IPS-15b (cell line): ENCODE measurements at regions not wholly inside any gene's neighbourhood (a gene's known extent, or its start where the extent isn't known, plus 50 kb on each side); places are given as distances from the start of the nearest gene placed in this dataset.

Experiments
- H3K27me3 ChIP-seq: one replicate; pipeline ENCODE4 v1.6.1; 2013; ENCODE audit warnings: low read length; ENCODE audit not compliant: control insufficient read depth, insufficient read depth
- H3K36me3 ChIP-seq: one replicate; pipeline ENCODE4 v1.6.1; 2013; ENCODE audit warnings: low read length; ENCODE audit not compliant: control insufficient read depth, insufficient read depth
- H3K4me1 ChIP-seq: one replicate; pipeline ENCODE4 v1.6.1; 2013; ENCODE audit warnings: mild to moderate bottlenecking, low read length; ENCODE audit not compliant: control insufficient read depth, insufficient read depth
- H3K4me3 ChIP-seq: one replicate; pipeline ENCODE4 v1.5.1; 2013; ENCODE audit warnings: low read depth, low read length
- H3K9ac ChIP-seq: one replicate; pipeline ENCODE4 v1.6.1; 2013; ENCODE audit warnings: low read depth, mild to moderate bottlenecking, low read length
- H3K9me3 ChIP-seq: one replicate; pipeline ENCODE4 v1.6.1; 2013; ENCODE audit warnings: mild to moderate bottlenecking, low read length; ENCODE audit not compliant: control insufficient read depth, insufficient read depth

DNA sequence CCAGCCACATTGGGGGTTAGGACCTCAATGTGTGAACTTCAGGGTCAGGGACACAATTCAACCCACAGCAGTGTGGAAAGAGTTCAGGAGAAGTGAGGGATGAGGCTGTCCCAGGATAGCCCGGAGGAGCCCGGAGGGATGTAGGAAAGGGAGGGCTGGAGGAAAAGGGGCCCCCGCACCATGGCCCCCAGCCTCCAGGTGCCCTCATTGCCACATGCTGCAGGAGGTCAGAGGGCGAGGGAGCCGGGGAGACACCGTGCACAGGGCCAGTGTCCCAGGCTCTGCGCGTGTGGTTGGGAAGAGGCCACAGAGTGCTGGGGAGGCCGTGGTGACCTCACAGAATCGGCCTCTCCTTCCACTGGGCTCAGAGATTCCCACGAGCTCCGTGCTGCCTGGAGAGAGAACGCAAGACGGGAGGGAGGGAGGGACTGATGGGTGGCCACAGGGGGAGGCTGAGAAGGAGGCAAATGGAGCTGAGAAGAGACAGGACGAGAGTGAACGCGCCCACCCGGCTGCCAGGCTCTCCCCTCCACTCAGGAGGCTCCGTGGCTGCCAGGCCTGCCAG lies 215.1 kb downstream of the DLL1 start:
- Histone ChIP-seq H3K4me3 (no peak overlapping the region), H3K9me3 (no peaks in the 10 kb centered on the region), H3K27me3 (no peaks in the 10 kb centered on the region), H3K36me3 (no peaks in the 10 kb centered on the region), H3K9ac (no peak overlapping the region), H3K4me1 (no peaks in the 10 kb centered on the region)

DNA sequence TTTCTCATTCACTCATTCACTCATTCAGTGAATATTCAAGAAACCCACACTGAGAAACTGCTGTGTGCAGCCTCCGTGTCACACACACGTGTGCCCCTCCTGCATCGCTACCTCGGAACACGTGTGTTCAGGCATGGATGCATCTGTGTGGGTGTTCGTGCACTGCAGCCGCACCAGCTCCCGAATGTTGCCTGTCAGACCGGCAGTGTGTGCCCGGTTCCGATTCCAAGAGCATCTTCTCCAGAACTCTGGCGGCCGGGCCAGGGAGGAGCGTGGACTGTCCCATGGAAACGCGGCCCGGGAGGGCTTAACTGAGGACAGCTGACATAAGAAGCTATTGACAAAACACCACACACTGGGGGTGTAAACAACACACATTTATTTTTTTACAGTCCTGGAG lies 216.0 kb downstream of the DLL1 start:
- Histone ChIP-seq H3K4me1 (no peaks in the 10 kb centered on the region), H3K9ac (no peak overlapping the region), H3K9me3 (no peaks in the 10 kb centered on the region), H3K27me3 (no peaks in the 10 kb centered on the region), H3K36me3 (no peaks in the 10 kb centered on the region), H3K4me3 (no peak overlapping the region)

DNA sequence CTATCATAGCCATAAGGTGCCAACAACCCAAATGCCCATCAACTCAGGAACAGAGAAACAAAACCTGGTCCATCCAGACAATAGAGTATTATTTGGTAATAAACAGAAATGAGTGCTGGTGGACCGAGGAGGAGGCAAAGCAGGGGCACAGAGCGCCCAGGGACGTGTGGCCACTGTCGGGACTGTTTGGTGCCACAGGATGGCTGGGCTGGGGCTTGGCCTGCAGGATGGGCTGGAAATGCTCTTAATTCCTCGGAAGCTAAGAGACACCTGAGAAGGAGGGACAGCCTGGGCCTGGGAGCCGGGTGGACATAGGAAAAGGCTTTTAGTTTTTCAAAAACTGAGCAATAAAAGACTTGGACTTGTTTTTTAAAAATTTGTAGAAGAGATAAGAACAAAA lies 216.4 kb downstream of the DLL1 start:
- Histone ChIP-seq H3K9me3 (no peaks in the 10 kb centered on the region), H3K9ac (no peak overlapping the region), H3K4me3 (no peak overlapping the region), H3K36me3 (no peaks in the 10 kb centered on the region), H3K4me1 (no peaks in the 10 kb centered on the region), H3K27me3 (no peaks in the 10 kb centered on the region)

DNA sequence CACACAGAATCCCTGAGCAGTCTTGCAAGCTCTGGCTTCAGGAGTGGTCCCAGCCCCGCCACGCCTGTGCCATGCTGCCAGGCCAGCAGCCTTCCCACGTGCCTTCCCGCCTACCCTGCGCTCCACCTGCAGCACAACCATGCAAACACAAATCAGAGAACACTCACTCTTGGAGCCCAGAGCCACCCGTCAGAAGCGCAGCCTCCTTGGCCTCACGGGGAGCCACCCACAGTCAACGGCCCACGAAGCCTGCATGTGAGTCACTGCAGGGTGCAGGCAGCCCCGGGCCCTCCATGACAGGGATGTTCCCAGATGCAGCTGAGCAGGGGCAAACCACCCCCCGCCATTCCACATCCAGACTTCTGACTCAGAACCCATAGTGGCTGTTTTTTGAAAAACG lies 217.0 kb downstream of the DLL1 start:
- Histone ChIP-seq H3K27me3 (no peaks in the 10 kb centered on the region), H3K9me3 (no peaks in the 10 kb centered on the region), H3K4me1 (no peaks in the 10 kb centered on the region), H3K9ac (no peak overlapping the region), H3K4me3 (no peak overlapping the region), H3K36me3 (no peaks in the 10 kb centered on the region)

DNA sequence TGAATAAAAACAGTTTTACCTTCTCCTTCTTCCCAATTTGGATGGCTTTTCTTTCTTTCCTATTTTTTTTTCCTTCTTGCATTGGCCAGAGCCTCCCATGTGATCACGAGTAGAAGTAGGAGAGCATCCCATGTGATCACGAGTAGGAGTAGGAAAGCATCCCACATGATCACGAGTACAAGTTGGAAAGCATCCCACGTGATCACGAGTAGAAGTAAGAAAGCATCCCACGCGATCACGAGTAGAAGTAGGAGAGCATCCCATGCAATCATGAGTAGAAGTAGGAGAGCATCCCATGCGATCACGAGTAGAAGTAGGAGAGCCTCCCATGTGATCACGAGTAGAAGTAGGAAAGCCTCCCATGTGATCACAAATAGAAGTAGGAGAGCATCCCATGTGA lies 218.6 kb downstream of the DLL1 start:
- Histone ChIP-seq H3K36me3 (no peaks in the 10 kb centered on the region), H3K9me3 (no peaks in the 10 kb centered on the region), H3K4me3 (no peak overlapping the region), H3K4me1 (no peaks in the 10 kb centered on the region), H3K9ac (no peak overlapping the region), H3K27me3 (no peaks in the 10 kb centered on the region)

DNA sequence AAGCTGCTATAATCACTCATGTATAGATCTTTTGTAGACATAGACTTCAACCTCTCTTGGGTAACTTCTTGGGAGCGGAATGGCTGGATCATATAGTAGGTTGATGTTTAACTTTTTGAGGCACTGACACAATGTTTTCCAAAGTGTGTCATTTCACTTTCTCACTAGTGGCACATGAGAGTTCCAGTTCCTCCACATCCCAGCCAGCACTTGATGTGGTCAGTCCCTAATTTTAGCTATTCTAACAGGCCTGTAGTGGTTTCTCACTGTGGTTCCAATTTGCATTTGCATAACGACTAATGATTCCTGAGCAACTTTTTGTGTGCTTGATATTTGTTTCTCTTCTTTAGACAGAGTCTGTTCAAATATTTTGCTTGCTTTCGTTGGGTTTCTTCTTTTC lies 221.3 kb downstream of the DLL1 start:
- no peaks in the 10 kb centered on the region for H3K9me3 ChIP-seq
- no peaks in the 10 kb centered on the region for H3K4me1 ChIP-seq
- no peaks in the 10 kb centered on the region for H3K36me3 ChIP-seq
- H3K27me3 ChIP-seq: no peaks in the 10 kb centered on the region
- H3K4me3 ChIP-seq: no peak overlapping the region
- no peak overlapping the region for H3K9ac ChIP-seq

DNA sequence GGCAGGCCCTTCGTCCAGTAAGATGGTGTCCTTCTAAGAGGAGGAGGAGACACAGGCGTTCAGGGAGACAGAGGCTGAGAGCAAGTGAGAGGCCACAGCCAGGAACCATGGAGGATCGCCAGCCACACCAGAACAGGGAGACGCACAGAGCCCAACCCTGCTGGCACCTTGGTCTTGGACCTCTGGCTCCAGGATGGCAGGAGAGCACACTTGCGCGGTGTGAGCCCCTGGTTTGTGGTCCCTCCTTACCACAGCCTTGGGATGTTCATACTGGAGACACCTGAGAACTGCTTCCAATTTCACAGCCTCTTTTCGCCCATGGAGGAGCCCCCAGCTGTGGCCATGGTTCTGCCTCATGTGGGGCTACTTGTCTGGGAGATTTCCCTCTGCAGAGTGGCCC lies 222.4 kb downstream of the DLL1 start:
- Histone ChIP-seq H3K9me3 (no peaks in the 10 kb centered on the region), H3K4me1 (no peaks in the 10 kb centered on the region), H3K36me3 (no peaks in the 10 kb centered on the region), H3K27me3 (no peaks in the 10 kb centered on the region), H3K4me3 (no peak overlapping the region), H3K9ac (no peak overlapping the region)

DNA sequence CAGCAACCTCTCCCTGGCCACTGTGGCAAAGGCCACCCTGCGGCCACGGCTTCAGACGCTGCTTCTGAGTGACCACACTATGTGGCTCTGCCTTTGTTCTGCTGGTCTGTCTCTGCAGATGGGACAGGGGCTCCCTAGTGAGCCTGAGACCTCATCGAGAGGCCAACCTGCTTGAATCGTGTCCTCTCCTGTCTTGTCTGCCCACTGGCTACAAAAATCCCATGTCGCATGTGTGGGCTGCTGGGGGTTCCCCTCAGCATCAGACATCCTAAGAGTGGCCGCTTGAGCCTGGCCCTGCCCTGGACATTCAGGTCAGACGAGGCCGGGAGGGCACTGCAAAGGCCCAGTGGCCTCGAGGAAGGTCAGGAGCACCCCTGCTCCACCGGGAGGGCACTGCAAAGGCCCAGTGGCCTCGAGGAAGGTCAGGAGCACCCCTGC lies 222.9 kb downstream of the DLL1 start:
- Histone ChIP-seq H3K4me1 (no peaks in the 10 kb centered on the region), H3K9me3 (no peaks in the 10 kb centered on the region), H3K36me3 (no peaks in the 10 kb centered on the region), H3K4me3 (no peak overlapping the region), H3K27me3 (no peaks in the 10 kb centered on the region), H3K9ac (no peak overlapping the region)

DNA sequence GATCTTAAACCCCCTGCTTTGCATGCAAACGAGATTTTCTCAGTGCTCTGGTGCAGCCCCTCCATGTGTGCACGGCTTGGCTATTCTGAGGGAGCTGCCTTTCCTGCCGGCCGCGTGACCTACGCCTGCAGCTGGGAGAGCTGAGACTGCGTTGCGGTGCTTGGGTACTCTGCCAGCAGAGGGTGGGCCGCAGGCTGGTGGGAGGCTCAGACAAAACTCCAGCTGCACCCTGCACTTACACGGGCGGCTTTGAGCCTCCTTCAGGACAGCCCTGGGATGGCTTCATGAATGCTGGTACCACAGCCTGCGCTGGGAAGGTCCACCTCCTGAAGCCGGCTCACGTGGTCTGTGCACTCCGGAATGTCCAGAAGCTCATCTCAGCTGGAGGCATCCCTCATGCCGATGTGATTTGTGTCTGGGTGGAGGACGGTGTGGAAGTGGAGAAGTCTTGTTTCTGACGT lies 223.7 kb downstream of the DLL1 start:
- Histone ChIP-seq H3K4me3 (no peak overlapping the region), H3K9me3 (no peaks in the 10 kb centered on the region), H3K4me1 (no peaks in the 10 kb centered on the region), H3K27me3 (no peaks in the 10 kb centered on the region), H3K9ac (no peak overlapping the region), H3K36me3 (no peaks in the 10 kb centered on the region)

DNA sequence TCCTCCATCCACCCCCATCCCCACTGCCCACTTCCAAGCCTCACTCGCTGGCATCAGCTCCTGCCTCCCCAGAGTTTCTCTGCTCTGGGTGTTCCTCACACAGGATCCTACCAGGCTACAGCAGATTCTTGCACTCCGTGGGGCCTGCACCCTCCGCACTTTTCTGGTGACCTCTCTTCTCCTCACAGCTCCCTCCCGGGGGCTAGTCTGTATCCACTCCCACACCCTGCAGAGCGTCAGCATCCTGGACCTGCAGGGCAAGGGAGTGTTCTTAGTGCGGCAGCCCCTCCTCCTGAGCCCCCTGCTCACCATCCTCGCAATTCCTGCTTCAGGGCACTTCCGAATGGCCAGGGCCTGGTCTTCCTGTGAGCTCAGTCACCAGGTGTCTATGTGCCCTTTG lies 224.2 kb downstream of the DLL1 start:
- Histone ChIP-seq H3K27me3 (no peaks in the 10 kb centered on the region), H3K9ac (no peak overlapping the region), H3K4me3 (no peak overlapping the region), H3K36me3 (no peaks in the 10 kb centered on the region), H3K4me1 (no peaks in the 10 kb centered on the region), H3K9me3 (no peaks in the 10 kb centered on the region)

DNA sequence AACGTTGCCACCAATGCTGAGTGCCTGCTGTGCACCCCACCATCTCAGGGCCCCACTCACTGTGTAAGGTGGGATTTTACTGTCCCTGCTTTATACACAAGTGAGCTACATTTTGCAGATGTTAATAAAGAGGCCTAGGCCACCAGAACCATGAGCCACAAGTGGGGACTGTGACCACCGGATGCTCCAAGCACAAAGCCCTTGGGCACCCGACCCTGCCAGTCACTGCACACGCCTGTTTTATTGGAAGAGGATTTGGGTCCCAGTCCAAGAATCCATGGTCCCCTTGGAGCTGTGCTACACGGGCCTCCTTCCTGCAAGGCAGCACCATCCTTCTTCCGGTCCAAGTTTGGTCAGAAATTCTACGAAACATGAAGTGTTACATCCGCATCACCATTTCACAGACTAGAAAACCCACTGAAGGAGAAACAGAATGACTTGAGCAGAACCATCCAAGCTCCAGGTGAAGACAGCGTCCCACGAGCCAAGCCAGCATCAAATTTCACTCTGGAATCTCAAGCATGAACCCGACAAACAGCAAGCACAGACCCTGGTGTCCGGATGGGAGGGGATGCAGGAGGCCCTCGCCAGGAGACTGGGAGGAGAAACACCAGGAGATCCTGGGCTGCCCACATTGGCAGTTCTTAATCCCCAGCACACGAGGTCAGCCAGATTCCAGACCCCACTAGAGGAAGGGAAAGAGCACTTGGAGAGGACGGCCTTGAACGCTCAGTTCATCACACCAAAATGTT lies 226.9 kb downstream of the DLL1 start:
- Histone ChIP-seq H3K27me3 (no peaks in the 10 kb centered on the region), H3K9me3 (no peaks in the 10 kb centered on the region), H3K9ac (no peak overlapping the region), H3K36me3 (no peaks in the 10 kb centered on the region), H3K4me1 (no peaks in the 10 kb centered on the region), H3K4me3 (no peak overlapping the region)

DNA sequence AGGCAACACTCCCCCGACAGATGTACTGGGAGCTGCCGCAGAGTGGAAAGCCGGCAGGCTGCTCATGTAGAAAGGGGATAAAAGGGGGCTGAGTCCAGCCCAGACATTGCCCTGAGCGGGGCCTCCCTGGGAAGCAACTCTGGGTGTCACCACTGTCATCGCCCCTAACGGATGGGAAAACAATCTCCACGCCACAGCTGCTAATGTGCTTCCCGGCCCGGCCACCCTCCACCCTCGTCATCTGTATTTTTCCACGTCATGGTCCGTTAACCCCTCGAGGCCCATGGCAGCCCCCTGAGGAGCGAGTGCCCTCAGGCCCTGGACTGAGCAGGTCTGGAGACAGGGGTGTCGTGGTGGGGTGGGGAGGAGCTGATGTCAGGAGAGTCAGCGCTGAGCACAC lies 227.4 kb downstream of the DLL1 start:
- no peaks in the 10 kb centered on the region for H3K36me3 ChIP-seq
- H3K4me1 ChIP-seq: no peaks in the 10 kb centered on the region
- no peaks in the 10 kb centered on the region for H3K27me3 ChIP-seq
- H3K9ac ChIP-seq: no peak overlapping the region
- no peak overlapping the region for H3K4me3 ChIP-seq
- H3K9me3 ChIP-seq: no peaks in the 10 kb centered on the region
